Tibial nerve (tissue), 4 donors: ENCODE measurements at regions not wholly inside any gene's neighbourhood (a gene's known extent, or its start where the extent isn't known, plus 50 kb on each side); places are given as distances from the start of the nearest gene placed in this dataset.

ENCODE experiments used
- DNase-seq, 2 donors: peaks; one replicate each; pipeline ENCODE4 v3.0.0-alpha.2; 2019; ENCODE audit warnings: low spot score in 2 of 2
- H3K27ac ChIP-seq, 4 donors: fragments of 200-600 bp; sonication (generic) in 3 of 4; one replicate each; pipeline ENCODE4 v1.5.1; 2017 to 2019; ENCODE audit warnings: mild to moderate bottlenecking in 1 of 4
- H3K27me3 ChIP-seq, 2 donors: fragments of 200-600 bp; sonication (generic) in 1 of 2; one replicate each; pipeline versions ENCODE4 v1.5.1 to v1.6.0; 2017 to 2019
- H3K36me3 ChIP-seq, 3 donors: fragments of 200-600 bp; sonication (generic); one replicate each; pipeline ENCODE4 v1.5.1; 2018 to 2019
- H3K4me1 ChIP-seq, 4 donors: fragments of 200-600 bp; sonication (generic) in 3 of 4; one replicate each; pipeline ENCODE4 v1.5.1; 2017 to 2019
- H3K4me3 ChIP-seq, 4 donors: fragments of 200-600 bp; sonication (generic) in 3 of 4; one replicate each; pipeline ENCODE4 v1.5.1; 2017 to 2019; ENCODE audit warnings: mild to moderate bottlenecking in 1 of 4, moderate library complexity in 1 of 4
- H3K9me3 ChIP-seq, 4 donors: fragments of 200-600 bp; sonication (generic) in 3 of 4; one replicate each; pipeline ENCODE4 v1.5.1; 2017 to 2019
- EP300 ChIP-seq, 2 donors: sonication (generic); formaldehyde crosslinking; IDR thresholded peaks; one replicate each; pipeline ENCODE4 v1.6.1; 2017; ENCODE audit warnings: antibody characterized with exemption in 2 of 2, mild to moderate bottlenecking in 1 of 2
- POLR2A ChIP-seq, 2 donors: fragments of 450-650 bp; IDR thresholded peaks; one replicate each; pipeline ENCODE4 v1.6.1; 2017; ENCODE audit warnings: antibody characterized with exemption in 2 of 2, mild to moderate bottlenecking in 2 of 2, moderate library complexity in 2 of 2
- WGBS, 2 donors: methylation state at CpG; one replicate each; pipeline ENCODE4 v1.1.5; 2018; 5-methylcytosine and 5-hydroxymethylcytosine counted together
- TF ChIP-seq, protein P1 (sequence below), 5 experiments: fragments of 200-600 bp in 3 of 5; fragments of 450-650 bp in 2 of 5; sonication (generic) in 3 of 5; IDR thresholded peaks; one replicate each; pipeline ENCODE4 v1.5.1; 2016 to 2019; ENCODE audit warnings: antibody characterized with exemption in 5 of 5, mild to moderate bottlenecking in 3 of 5, moderate library complexity in 2 of 5

DNA sequence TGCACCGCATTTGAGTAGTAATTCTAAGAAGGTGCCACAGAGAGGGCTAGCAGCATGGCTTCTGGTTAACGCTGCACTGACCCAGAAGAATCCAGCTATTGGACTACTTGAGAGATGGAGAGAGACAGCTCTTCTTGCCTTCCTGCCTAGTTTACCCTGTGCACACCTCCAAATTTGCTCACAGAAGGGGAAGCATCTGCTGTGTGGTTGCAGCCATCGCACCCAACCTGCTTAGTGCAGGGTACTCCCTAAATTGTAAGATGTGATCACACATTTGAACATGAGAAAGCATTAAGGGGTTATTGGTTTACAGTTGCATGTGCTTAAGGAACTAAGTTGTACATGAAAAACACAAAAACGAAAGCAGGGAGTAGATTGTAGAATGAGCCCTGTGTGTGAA lies 122.1 kb downstream of the FOXB1 start:
- Histone ChIP-seq H3K36me3 (no peaks in the 10 kb centered on the region), H3K27ac (no peak overlapping the region), H3K27me3 (no peaks in the 10 kb centered on the region), H3K4me1 (peaks cover 0 to 12% (median 2%) of the 10 kb centered on the region in 4 donors), H3K9me3 (no peaks in the 10 kb centered on the region), H3K4me3 (no peak overlapping the region)
- WGBS, 2 donors: 89 to 91% methylated on average over 4 of the region's 4 CpGs
- no peak for DNase-seq
- TF ChIP-seq, protein P1, sequence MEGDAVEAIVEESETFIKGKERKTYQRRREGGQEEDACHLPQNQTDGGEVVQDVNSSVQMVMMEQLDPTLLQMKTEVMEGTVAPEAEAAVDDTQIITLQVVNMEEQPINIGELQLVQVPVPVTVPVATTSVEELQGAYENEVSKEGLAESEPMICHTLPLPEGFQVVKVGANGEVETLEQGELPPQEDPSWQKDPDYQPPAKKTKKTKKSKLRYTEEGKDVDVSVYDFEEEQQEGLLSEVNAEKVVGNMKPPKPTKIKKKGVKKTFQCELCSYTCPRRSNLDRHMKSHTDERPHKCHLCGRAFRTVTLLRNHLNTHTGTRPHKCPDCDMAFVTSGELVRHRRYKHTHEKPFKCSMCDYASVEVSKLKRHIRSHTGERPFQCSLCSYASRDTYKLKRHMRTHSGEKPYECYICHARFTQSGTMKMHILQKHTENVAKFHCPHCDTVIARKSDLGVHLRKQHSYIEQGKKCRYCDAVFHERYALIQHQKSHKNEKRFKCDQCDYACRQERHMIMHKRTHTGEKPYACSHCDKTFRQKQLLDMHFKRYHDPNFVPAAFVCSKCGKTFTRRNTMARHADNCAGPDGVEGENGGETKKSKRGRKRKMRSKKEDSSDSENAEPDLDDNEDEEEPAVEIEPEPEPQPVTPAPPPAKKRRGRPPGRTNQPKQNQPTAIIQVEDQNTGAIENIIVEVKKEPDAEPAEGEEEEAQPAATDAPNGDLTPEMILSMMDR (IDR thresholded peaks at IDR 0.05): no peak
- TF ChIP-seq POLR2A (IDR thresholded peaks at IDR 0.05) (no peak), EP300 (IDR thresholded peaks at IDR 0.05) (no peak)

- 93 to 95% methylated on average over 5 of the region's 5 CpGs for WGBS, 2 donors
- Histone ChIP-seq H3K9me3 (no peaks in the 10 kb centered on the region), H3K4me3 (no peak overlapping the region), H3K27ac (no peak overlapping the region), H3K4me1 (peaks cover 0 to 12% (median 2%) of the 10 kb centered on the region in 4 donors), H3K36me3 (no peaks in the 10 kb centered on the region), H3K27me3 (no peaks in the 10 kb centered on the region)
- no peak for TF ChIP-seq POLR2A (IDR thresholded peaks at IDR 0.05)
- DNase-seq: no peak
Measured at GRCh38 chr15:60126661-60127060, 122.5 kb downstream of the FOXB1 start.

- Histone ChIP-seq H3K27me3 (no peaks in the 10 kb centered on the region), H3K27ac (peak overlapping the region; percentile 14 to 80 (median 70)), H3K36me3 (no peaks in the 10 kb centered on the region), H3K4me1 (peaks cover 0 to 12% (median 2%) of the 10 kb centered on the region in 4 donors), H3K9me3 (no peaks in the 10 kb centered on the region), H3K4me3 (peak overlapping the region; percentile 25 to 57 (median 52))
- DNase-seq: no peak
- WGBS, 2 donors: 8 to 10% methylated on average over 5 of the region's 5 CpGs
- TF ChIP-seq EP300 (IDR thresholded peaks at IDR 0.05) (no peak), POLR2A (IDR thresholded peaks at IDR 0.05) (no peak)
- TF ChIP-seq, protein P1 (IDR thresholded peaks at IDR 0.05): no peak
Measured at GRCh38 chr15:60128000-60128376, 123.9 kb downstream of the FOXB1 start.

DNA sequence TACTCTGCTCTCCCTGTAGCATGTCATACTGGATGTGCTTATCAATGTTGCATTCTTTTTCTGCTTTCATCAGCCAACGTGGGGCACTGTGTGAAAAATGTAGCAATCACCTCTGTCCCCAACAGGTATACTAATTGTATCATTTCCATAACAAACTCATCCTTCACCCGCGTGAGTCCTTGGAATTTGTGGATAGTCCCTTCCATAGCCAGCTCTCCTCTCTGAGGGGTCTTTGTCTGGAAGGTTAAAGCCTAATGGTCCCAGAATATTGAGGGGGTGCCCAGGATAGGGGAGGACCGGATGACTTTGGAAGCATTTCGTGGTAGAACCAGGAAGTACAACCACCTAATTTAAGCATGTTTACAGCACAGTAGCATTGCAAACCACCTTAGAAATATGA lies 124.6 kb downstream of the FOXB1 start:
- no peak overlapping the region for H3K27ac ChIP-seq
- DNase-seq: no peak

DNA sequence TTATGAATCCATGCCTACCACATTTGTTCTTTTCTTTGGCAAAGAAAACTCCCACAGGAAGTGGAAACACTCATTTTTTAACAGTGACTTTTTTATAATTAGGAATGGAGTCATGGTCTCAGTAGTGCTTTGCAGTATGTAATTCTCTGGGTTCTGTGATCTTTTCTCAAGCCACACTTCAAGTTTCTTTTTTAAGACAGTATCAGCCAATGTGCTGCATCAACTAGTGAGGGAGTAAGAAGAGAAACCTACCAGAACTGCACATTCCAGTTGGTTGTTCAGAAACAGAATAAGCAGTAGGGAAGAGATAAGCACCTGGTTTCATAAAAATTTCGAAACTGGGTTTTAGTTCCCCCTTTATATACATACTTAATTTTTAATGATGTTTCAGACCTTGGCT lies 126.3 kb downstream of the FOXB1 start:
- Histone ChIP-seq H3K9me3 (no peaks in the 10 kb centered on the region), H3K27ac (no peak overlapping the region), H3K27me3 (no peaks in the 10 kb centered on the region), H3K4me1 (peaks cover 0 to 12% (median 2%) of the 10 kb centered on the region in 4 donors), H3K36me3 (no peaks in the 10 kb centered on the region), H3K4me3 (no peak overlapping the region)
- WGBS, 2 donors: 87 to 88% methylated on average over 1 of the region's 1 CpG
- no peak for TF ChIP-seq EP300 (IDR thresholded peaks at IDR 0.05)
- TF ChIP-seq, protein P1 (IDR thresholded peaks at IDR 0.05): no peak
- TF ChIP-seq POLR2A (IDR thresholded peaks at IDR 0.05): no peak
- DNase-seq: no peak

More for the DNA sequence above, 124.6 kb downstream of the FOXB1 start:
- TF ChIP-seq, protein P1 (IDR thresholded peaks at IDR 0.05): no peak
- TF ChIP-seq EP300 (IDR thresholded peaks at IDR 0.05) (no peak), POLR2A (IDR thresholded peaks at IDR 0.05) (no peak)
- H3K9me3 ChIP-seq: no peaks in the 10 kb centered on the region
- no peaks in the 10 kb centered on the region for H3K27me3 ChIP-seq
- peaks cover 0 to 12% (median 2%) of the 10 kb centered on the region in 4 donors for H3K4me1 ChIP-seq
- H3K36me3 ChIP-seq: no peaks in the 10 kb centered on the region
- WGBS, 2 donors: 32 to 45% methylated on average over 4 to 5 of the region's 5 CpGs
- no peak overlapping the region for H3K4me3 ChIP-seq

- TF ChIP-seq, protein P1 (IDR thresholded peaks at IDR 0.05): no peak
- Histone ChIP-seq H3K4me1 (peaks cover 0 to 12% (median 2%) of the 10 kb centered on the region in 4 donors), H3K36me3 (no peaks in the 10 kb centered on the region), H3K27ac (no peak overlapping the region), H3K27me3 (no peaks in the 10 kb centered on the region), H3K9me3 (no peaks in the 10 kb centered on the region), H3K4me3 (no peak overlapping the region)
- no peak for DNase-seq
- 87 to 88% methylated on average over 7 of the region's 7 CpGs for WGBS, 2 donors
Measured at GRCh38 chr15:60130821-60131220, 126.7 kb downstream of the FOXB1 start.
